ENCODE measurements at regions not wholly inside any gene's neighbourhood (a gene's known extent, or its start where the extent isn't known, plus 50 kb on each side); places are given as distances from the start of the nearest gene placed in this dataset.

GRCh38 chr13:111037927-111038326, 77.2 kb upstream of the ARHGEF7 start:
- no peak for DNase-seq

- DNase-seq = no peak
These were observed 78.4 kb upstream of the ARHGEF7 start for GRCh38 chr13:111036665-111037064.

- no peak for DNase-seq
These were observed 79.2 kb upstream of the ARHGEF7 start for GRCh38 chr13:111035861-111036260.

- no peak for DNase-seq
These were observed 80.3 kb upstream of the ARHGEF7 start for GRCh38 chr13:111034811-111035210.

GRCh38 chr13:111033172-111034130, 81.7 kb upstream of the ARHGEF7 start:
- no peak for DNase-seq

- DNase-seq = no peak
These were observed 83.6 kb upstream of the ARHGEF7 start for GRCh38 chr13:111031531-111031961.

- DNase-seq = no peak
These were observed 85.0 kb upstream of the ARHGEF7 start for GRCh38 chr13:111029957-111030609.

GRCh38 chr13:111027458-111028439, 87.4 kb upstream of the ARHGEF7 start:
- DNase-seq = no peak

GRCh38 chr13:111025310-111025709, 89.8 kb upstream of the ARHGEF7 start:
- DNase-seq = no peak

- no peak for DNase-seq
These were observed 92.2 kb upstream of the ARHGEF7 start for GRCh38 chr13:111022886-111023285.

GRCh38 chr13:111022241-111022640, 92.9 kb upstream of the ARHGEF7 start:
- DNase-seq = no peak

GRCh38 chr13:111021270-111021669, 93.8 kb upstream of the ARHGEF7 start:
- no peak for DNase-seq

- DNase-seq = no peak
These were observed 94.6 kb upstream of the ARHGEF7 start for GRCh38 chr13:111020546-111020945.

- DNase-seq = no peak
These were observed 95.1 kb upstream of the ARHGEF7 start for GRCh38 chr13:111020021-111020420.

GRCh38 chr13:111017755-111018459, 97.2 kb upstream of the ARHGEF7 start:
- DNase-seq = no peak

GRCh38 chr13:111013196-111013595, 98.3 kb upstream of the ANKRD10 start:
- no peak for DNase-seq

- no peak for DNase-seq
These were observed 97.0 kb upstream of the ANKRD10 start for GRCh38 chr13:111011899-111012298.

- DNase-seq = no peak
These were observed 93.5 kb upstream of the ANKRD10 start for GRCh38 chr13:111008351-111008750.

GRCh38 chr13:111007209-111007608, 92.3 kb upstream of the ANKRD10 start:
- DNase-seq = no peak

GRCh38 chr13:111006506-111007031, 91.7 kb upstream of the ANKRD10 start:
- DNase-seq = no peak

- DNase-seq = no peak
These were observed 91.1 kb upstream of the ANKRD10 start for GRCh38 chr13:111005808-111006505.
